Mesodermal cell (in vitro differentiated cells): ENCODE measurements at regions not wholly inside any gene's neighbourhood (a gene's known extent, or its start where the extent isn't known, plus 50 kb on each side); places are given as distances from the start of the nearest gene placed in this dataset.
A peak's percentile ranks its signal among the peaks of the same experiment; 100 is the strongest.

Source experiments
- H3K27ac ChIP-seq: 2 replicates; pipeline ENCODE4 v1.7.0; 2013; ENCODE audit warnings: mild to moderate bottlenecking, low read depth, low read length, moderate library complexity; ENCODE audit not compliant: severe bottlenecking
- H3K36me3 ChIP-seq: 2 replicates; pipeline ENCODE4 v1.7.1; 2013; ENCODE audit warnings: mild to moderate bottlenecking, low read length, moderate library complexity; ENCODE audit not compliant: control insufficient read depth, insufficient read depth
- H3K4me1 ChIP-seq: one replicate; pipeline ENCODE4 v1.7.1; 2013; ENCODE audit warnings: mild to moderate bottlenecking, low read length; ENCODE audit not compliant: insufficient read depth, control insufficient read depth, poor library complexity, severe bottlenecking
- H3K4me3 ChIP-seq: 2 replicates; pipeline ENCODE4 v1.7.0; 2013; ENCODE audit warnings: low read length, control low read depth, mild to moderate bottlenecking; ENCODE audit not compliant: insufficient read depth, poor library complexity, severe bottlenecking; ENCODE audit errors: extremely low read depth
- H3K9me3 ChIP-seq: 2 replicates; pipeline ENCODE4 v1.7.1; 2013; ENCODE audit warnings: mild to moderate bottlenecking, low read length, moderate library complexity; ENCODE audit not compliant: control insufficient read depth
- WGBS, 2 experiments: methylation state at CpG; one replicate each; pipeline ENCODE4 v1.1.5; 2013; ENCODE audit warnings: missing lambda C conversion rate in 2 of 2; ENCODE audit not compliant: insufficient coverage in 2 of 2; 5-methylcytosine and 5-hydroxymethylcytosine counted together

GRCh38 chr11:15653191-15653710, 538.5 kb downstream of the INSC start:
- Histone ChIP-seq H3K9me3 (no peaks in the 10 kb centered on the region), H3K27ac (no peak overlapping the region), H3K36me3 (no peaks in the 10 kb centered on the region), H3K4me3 (no peak overlapping the region), H3K4me1 (no peaks in the 10 kb centered on the region)
- 60 to 80% methylated on average over 1 of the region's 4 CpGs for WGBS, 2 experiments

GRCh38 chr11:15654451-15654850, 539.7 kb downstream of the INSC start:
- Histone ChIP-seq H3K36me3 (no peaks in the 10 kb centered on the region), H3K4me3 (no peak overlapping the region), H3K27ac (no peak overlapping the region), H3K4me1 (no peaks in the 10 kb centered on the region), H3K9me3 (no peaks in the 10 kb centered on the region)
- WGBS, 2 experiments = 69 to 77% methylated on average over 3 to 4 of the region's 4 CpGs

GRCh38 chr11:15655552-15655951, 540.8 kb downstream of the INSC start:
- H3K27ac ChIP-seq = no peak overlapping the region
- H3K4me3 ChIP-seq = no peak overlapping the region
- WGBS, 2 experiments = 97 to 100% methylated on average over 7 to 8 of the region's 8 CpGs
- no peaks in the 10 kb centered on the region for H3K4me1 ChIP-seq
- no peaks in the 10 kb centered on the region for H3K9me3 ChIP-seq
- H3K36me3 ChIP-seq = no peaks in the 10 kb centered on the region

GRCh38 chr11:15657264-15657663, 542.5 kb downstream of the INSC start:
- Histone ChIP-seq H3K9me3 (no peaks in the 10 kb centered on the region), H3K27ac (no peak overlapping the region), H3K4me1 (no peaks in the 10 kb centered on the region), H3K36me3 (no peaks in the 10 kb centered on the region), H3K4me3 (no peak overlapping the region)
- 72 to 91% methylated on average over 2 of the region's 5 CpGs for WGBS, 2 experiments

- WGBS, 2 experiments = 96 to 100% methylated on average over 2 of the region's 3 CpGs
- Histone ChIP-seq H3K9me3 (no peaks in the 10 kb centered on the region), H3K36me3 (no peaks in the 10 kb centered on the region), H3K27ac (no peak overlapping the region), H3K4me1 (peaks cover 16% of the 10 kb centered on the region), H3K4me3 (no peak overlapping the region)
These were observed 545.8 kb downstream of the INSC start for GRCh38 chr11:15660496-15660895.

- WGBS, 2 experiments = no CpG with 5 or more reads among the region's 1 CpG
- Histone ChIP-seq H3K27ac (no peak overlapping the region), H3K36me3 (no peaks in the 10 kb centered on the region)
These were observed 547.6 kb downstream of the INSC start for GRCh38 chr11:15662285-15662684.

GRCh38 chr11:15663777-15664218, 549.1 kb downstream of the INSC start:
- Histone ChIP-seq H3K36me3 (no peaks in the 10 kb centered on the region), H3K4me1 (peaks cover 16% of the 10 kb centered on the region), H3K9me3 (no peaks in the 10 kb centered on the region), H3K27ac (no peak overlapping the region), H3K4me3 (no peak overlapping the region)
- 29 to 58% methylated on average over 5 of the region's 7 CpGs for WGBS, 2 experiments

More at GRCh38 chr11:15662285-15662684, 547.6 kb downstream of the INSC start:
- peaks cover 16% of the 10 kb centered on the region for H3K4me1 ChIP-seq
- H3K9me3 ChIP-seq = no peaks in the 10 kb centered on the region
- no peak overlapping the region for H3K4me3 ChIP-seq

GRCh38 chr11:15665368-15665871, 550.7 kb downstream of the INSC start:
- H3K4me1 ChIP-seq = peaks cover 24% of the 10 kb centered on the region
- no peaks in the 10 kb centered on the region for H3K9me3 ChIP-seq
- H3K27ac ChIP-seq = no peak overlapping the region
- no peak overlapping the region for H3K4me3 ChIP-seq
- 83 to 96% methylated on average over 2 to 3 of the region's 4 CpGs for WGBS, 2 experiments
- H3K36me3 ChIP-seq = no peaks in the 10 kb centered on the region

GRCh38 chr11:15667127-15667725, 552.5 kb downstream of the INSC start:
- H3K27ac ChIP-seq = no peak overlapping the region
- WGBS, 2 experiments = 91 to 100% methylated on average over 1 to 2 of the region's 3 CpGs

GRCh38 chr11:15668718-15669117, 554.0 kb downstream of the INSC start:
- Histone ChIP-seq H3K9me3 (no peaks in the 10 kb centered on the region), H3K27ac (no peak overlapping the region), H3K4me3 (no peak overlapping the region), H3K4me1 (peaks cover 23% of the 10 kb centered on the region), H3K36me3 (no peaks in the 10 kb centered on the region)
- WGBS, 2 experiments = 100% methylated on average over 2 of the region's 3 CpGs

More at GRCh38 chr11:15667127-15667725, 552.5 kb downstream of the INSC start:
- H3K4me1 ChIP-seq = peaks cover 35% of the 10 kb centered on the region
- no peaks in the 10 kb centered on the region for H3K36me3 ChIP-seq
- no peak overlapping the region for H3K4me3 ChIP-seq
- H3K9me3 ChIP-seq = no peaks in the 10 kb centered on the region

- peak overlapping the region; percentile 75 for H3K27ac ChIP-seq
- WGBS, 2 experiments = 83 to 100% methylated on average over 2 to 3 of the region's 12 CpGs
- H3K4me1 ChIP-seq = peaks cover 19% of the 10 kb centered on the region
- no peaks in the 10 kb centered on the region for H3K9me3 ChIP-seq
- no peak overlapping the region for H3K4me3 ChIP-seq
- no peaks in the 10 kb centered on the region for H3K36me3 ChIP-seq
These were observed 555.9 kb downstream of the INSC start for GRCh38 chr11:15670520-15671070.
